HCT116 (cell line): ENCODE measurements at regions not wholly inside any gene's neighbourhood (a gene's known extent, or its start where the extent isn't known, plus 50 kb on each side); places are given as distances from the start of the nearest gene placed in this dataset.

Source experiments
- ATAC-seq: fragments of 200-7000 bp; cut with Tn5 transposase; 2 replicates; pipeline ENCODE4 v1.9.1; 2020; ENCODE audit warnings: mild to moderate bottlenecking, moderate library complexity
- BruUV-seq: library from RNA; stranded (reverse); fragments of 400-500 nt; replicated peaks from 2 replicates; lab custom pipeline; 2021; lab: Mats Ljungman, UMichigan
- CTCF ChIA-PET: fragments of 300-600 bp; sonication (Branson Sonifier 250); formaldehyde crosslinking; loops from one replicate; lab custom pipeline; 2021; ENCODE audit warnings: antibody characterized with exemption; lab: Charles Lee
- POLR2A ChIA-PET: fragments of 300-600, 350-600 bp; sonication (Branson Sonifier 250); formaldehyde crosslinking; loops from one replicate; lab custom pipeline; 2021; ENCODE audit warnings: antibody characterized with exemption; lab: Charles Lee
- RAD21 ChIA-PET, 2 experiments: fragments of 300-600 bp; sonication (Branson Sonifier 250); formaldehyde crosslinking; loops; one replicate each; lab custom pipeline; 2023; ENCODE audit warnings: low total read pairs in 2 of 2; ENCODE audit not compliant: uncharacterized antibody in 2 of 2, unreplicated experiment in 2 of 2, low non-redundant PET in 1 of 2; lab: Charles Lee
- DNase-seq: peaks from one replicate; pipeline ENCODE4 v3.0.0-alpha.2; 2010; ENCODE audit warnings: low read depth, low spot score
- H2AFZ ChIP-seq: fragments of 200-600 bp; shearing (Covaris generic), sonication (generic); 2 replicates; pipeline ENCODE4 v1.6.1; 2017; ENCODE audit warnings: low read depth, mixed run types, mixed read lengths, antibody characterized with exemption, low read length; ENCODE audit not compliant: poor library complexity, severe bottlenecking
- H3K27ac ChIP-seq: 2 replicates; pipeline ENCODE4 v1.5.1; 2012; ENCODE audit warnings: low read depth, low read length
- H3K27me3 ChIP-seq: fragments of 200-600 bp; sonication (generic); 2 replicates; pipeline ENCODE4 v1.6.1; 2016; ENCODE audit warnings: mixed run types, low read length, mixed read lengths; ENCODE audit not compliant: insufficient read depth
- H3K36me3 ChIP-seq, 2 experiments: fragments of 200-500 bp in 1 of 2; fragments of 200-600 bp in 1 of 2; sonication (Bioruptor generic) in 1 of 2; sonication (generic) in 1 of 2; 2 replicates each; pipeline versions ENCODE4 v1.5.1 to v1.6.1; 2014 to 2016; ENCODE audit warnings: low read length in 2 of 2, inconsistent platforms in 1 of 2, mixed read lengths in 1 of 2, mixed run types in 1 of 2; ENCODE audit not compliant: insufficient read depth in 2 of 2, control insufficient read depth in 1 of 2
- H3K4me1 ChIP-seq, 2 experiments: fragments of 200-600 bp in 1 of 2; sonication (generic) in 1 of 2; 2 replicates each; pipeline versions ENCODE4 v1.5.1 to v1.6.1; 2012 to 2017; ENCODE audit warnings: low read length in 2 of 2, inconsistent platforms in 1 of 2, mild to moderate bottlenecking in 1 of 2, mixed read lengths in 1 of 2, mixed run types in 1 of 2, moderate library complexity in 1 of 2; ENCODE audit not compliant: insufficient read depth in 2 of 2, control insufficient read depth in 1 of 2
- H3K4me2 ChIP-seq: fragments of 200-600 bp; sonication (generic); 2 replicates; pipeline ENCODE4 v1.6.1; 2017; ENCODE audit warnings: mixed run types, low read length, mixed read lengths
- H3K4me3 ChIP-seq, 2 experiments: fragments of 200-600 bp in 1 of 2; sonication (generic) in 1 of 2; replicated peaks in 1 of 2; 2 replicates each; pipeline ENCODE4 v1.5.1; 2011 to 2016; ENCODE audit warnings: low read length in 2 of 2, control low read depth in 1 of 2, low read depth in 1 of 2, mild to moderate bottlenecking in 1 of 2, mixed read lengths in 1 of 2, mixed run types in 1 of 2
- H3K79me2 ChIP-seq: fragments of 200-600 bp; sonication (generic); 2 replicates; pipeline ENCODE4 v1.6.1; 2017; ENCODE audit warnings: mild to moderate bottlenecking, mixed run types, low read length, moderate library complexity, mixed read lengths; ENCODE audit not compliant: insufficient read depth
- H3K9ac ChIP-seq: fragments of 200-600 bp; sonication (generic); 2 replicates; pipeline ENCODE4 v1.6.1; 2016; ENCODE audit warnings: low read length, mixed read lengths
- H3K9me2 ChIP-seq: fragments of 200-600 bp; sonication (generic), shearing (Covaris generic); 2 replicates; pipeline ENCODE4 v1.6.1; 2017; ENCODE audit warnings: mixed run types, mild to moderate bottlenecking, moderate library complexity; ENCODE audit not compliant: insufficient read depth
- H3K9me3 ChIP-seq, 2 experiments: fragments of 200-500 bp in 1 of 2; fragments of 200-600 bp in 1 of 2; sonication (Bioruptor generic) in 1 of 2; sonication (generic) in 1 of 2; 2 replicates each; pipeline ENCODE4 v1.6.1; 2014 to 2017; ENCODE audit warnings: low read length in 2 of 2, mixed read lengths in 2 of 2, inconsistent platforms in 1 of 2, low read depth in 1 of 2, mild to moderate bottlenecking in 1 of 2, mixed run types in 1 of 2, moderate library complexity in 1 of 2; ENCODE audit not compliant: control insufficient read depth in 1 of 2, insufficient read depth in 1 of 2
- H4K20me1 ChIP-seq: fragments of 200-600 bp; sonication (generic), shearing (Covaris generic); 2 replicates; pipeline ENCODE4 v1.6.1; 2017; ENCODE audit warnings: mixed run types, mild to moderate bottlenecking, moderate library complexity; ENCODE audit not compliant: insufficient read depth
- CBX3 ChIP-seq: IDR thresholded peaks from 2 replicates; pipeline ENCODE4 v1.6.1; 2012; ENCODE audit warnings: low read depth
- CEBPB ChIP-seq: IDR thresholded peaks from 2 replicates; pipeline ENCODE4 v1.6.1; 2012; ENCODE audit warnings: low read depth
- CTCF ChIP-seq, 3 experiments: fragments of 200-600 bp in 1 of 3; sonication (generic) in 1 of 3; IDR thresholded peaks in 2 of 3; conservative IDR thresholded peaks in 1 of 3; 2 replicates each; pipeline ENCODE4 v1.5.1; 2012 to 2017; ENCODE audit warnings: low read depth in 2 of 3, low read length in 2 of 3, antibody characterized with exemption in 1 of 3, borderline replicate concordance in 1 of 3, control low read depth in 1 of 3, mild to moderate bottlenecking in 1 of 3, mixed read lengths in 1 of 3, mixed run types in 1 of 3, moderate library complexity in 1 of 3; ENCODE audit not compliant: insufficient read depth in 1 of 3
- EZH2 ChIP-seq: fragments of 200-600 bp; sonication (generic); IDR thresholded peaks from 2 replicates; pipeline ENCODE4 v1.6.1; 2017; ENCODE audit warnings: antibody characterized with exemption, mixed run types
- EZH2phosphoT487 ChIP-seq: fragments of 200-600 bp; IDR thresholded peaks from 2 replicates; pipeline ENCODE4 v1.6.1; 2018; ENCODE audit warnings: antibody characterized with exemption, borderline replicate concordance
- FOSL1 ChIP-seq: IDR thresholded peaks from 2 replicates; pipeline ENCODE4 v1.6.1; 2012; ENCODE audit warnings: low read depth
- MAX ChIP-seq: IDR thresholded peaks from 2 replicates; pipeline ENCODE4 v1.6.1; 2012
- POLR2AphosphoS5 ChIP-seq: IDR thresholded peaks from 2 replicates; pipeline ENCODE4 v1.6.1; 2011; ENCODE audit warnings: mild to moderate bottlenecking, low read depth, low read length, moderate library complexity
- RAD21 ChIP-seq: IDR thresholded peaks from 2 replicates; pipeline ENCODE4 v1.6.1; 2012; ENCODE audit warnings: low read depth, mild to moderate bottlenecking
- SP1 ChIP-seq: IDR thresholded peaks from 2 replicates; pipeline ENCODE4 v1.6.1; 2012; ENCODE audit warnings: low read depth
- SRF ChIP-seq: IDR thresholded peaks from 2 replicates; pipeline ENCODE4 v1.6.1; 2012; ENCODE audit warnings: low read depth
- TCF7L2 ChIP-seq: IDR thresholded peaks from 2 replicates; pipeline ENCODE4 v1.7.0; 2011; ENCODE audit warnings: borderline replicate concordance, inconsistent platforms; ENCODE audit not compliant: insufficient read depth, insufficient read length; ENCODE audit errors: extremely low read depth
- ZFX ChIP-seq: fragments of 450-650 bp; IDR thresholded peaks from 2 replicates; pipeline ENCODE4 v1.6.1; 2017
- intact Hi-C: fragments of 100-400 bp; cut with micrococcal nuclease; formaldehyde crosslinking; loops from 2 replicates; pipeline ENCODE4 v1.10.0; 2022

GRCh38 chr4:138347561-138347960 lies 105.4 kb upstream of the SLC7A11 start:
- Histone ChIP-seq H3K4me1 (peaks cover 0 to 16% of the 10 kb centered on the region in 2 experiments; a peak in 1 of 4 replicates), H3K27me3 (no peaks in the 10 kb centered on the region), H3K79me2 (no peaks in the 10 kb centered on the region), H3K4me3 (no peak overlapping the region), H3K36me3 (no peaks in the 10 kb centered on the region), H3K27ac (peak overlapping the region; percentile 36), H3K4me2 (peak overlapping the region; percentile 17; the same call in 1 of the 2 replicates), H3K9me2 (peaks cover 3% of the 10 kb centered on the region; the same call in 1 of the 2 replicates), H2AFZ (no peak overlapping the region), H3K9me3 (no peaks in the 10 kb centered on the region), H3K9ac (no peak overlapping the region), H4K20me1 (no peaks in the 10 kb centered on the region)
- RAD21 ChIA-PET = no interaction called here
- intact Hi-C loops = no loop called here
- ATAC-seq (peak; percentile 45), DNase-seq (no peak)
- POLR2A ChIA-PET = no interaction called here
- no peak for TF ChIP-seq CTCF (IDR thresholded peaks at IDR 0.05 in 2 of 3, conservative IDR thresholded peaks at IDR 0.05 in 1 of 3; ENCODE audit: borderline replicate concordance in 1 of 3, insufficient read depth in 1 of 3, low read depth in 2 of 3, low read length in 2 of 3)
- TF ChIP-seq FOSL1 = no peak
- TF ChIP-seq TCF7L2 = no peak
- TF ChIP-seq SRF = no peak
- no peak for TF ChIP-seq MAX
- TF ChIP-seq CBX3 = no peak
- CTCF ChIA-PET = no interaction called here
- BruUV-seq = TSS peak; percentile 90

- ATAC-seq (no peak), DNase-seq (no peak)
- H4K20me1 ChIP-seq = no peaks in the 10 kb centered on the region
- intact Hi-C loops = no loop called here
- no peak overlapping the region for H3K4me2 ChIP-seq
- ChIA-PET CTCF (no interaction called here), POLR2A (no interaction called here), RAD21 (no interaction called here)
- H3K27me3 ChIP-seq = no peaks in the 10 kb centered on the region
- no peaks in the 10 kb centered on the region for H3K9me3 ChIP-seq
- H3K27ac ChIP-seq = no peak overlapping the region
- no peaks in the 10 kb centered on the region for H3K9me2 ChIP-seq
- H3K4me1 ChIP-seq = peaks cover 0 to 16% of the 10 kb centered on the region in 2 experiments; a peak in 1 of 4 replicates
- no peaks in the 10 kb centered on the region for H3K79me2 ChIP-seq
- no TSS peak for BruUV-seq
- no peak overlapping the region for H3K9ac ChIP-seq
- H2AFZ ChIP-seq = no peak overlapping the region
- H3K4me3 ChIP-seq = no peak overlapping the region
- no peaks in the 10 kb centered on the region for H3K36me3 ChIP-seq
- no peak for TF ChIP-seq EZH2phosphoT487
- TF ChIP-seq RAD21 = no peak
- TF ChIP-seq TCF7L2 = no peak
- no peak for TF ChIP-seq CEBPB
- TF ChIP-seq POLR2AphosphoS5 = no peak
- no peak for TF ChIP-seq ZFX
- TF ChIP-seq EZH2 = no peak
- TF ChIP-seq SP1 = no peak
- TF ChIP-seq CTCF (IDR thresholded peaks at IDR 0.05 in 2 of 3, conservative IDR thresholded peaks at IDR 0.05 in 1 of 3; ENCODE audit: borderline replicate concordance in 1 of 3, insufficient read depth in 1 of 3, low read depth in 2 of 3, low read length in 2 of 3) = no peak
Measured at GRCh38 chr4:138344851-138345250, 102.7 kb upstream of the SLC7A11 start.
